Right lung (tissue), 2 donors: ENCODE measurements at regions not wholly inside any gene's neighbourhood (a gene's known extent, or its start where the extent isn't known, plus 50 kb on each side); places are given as distances from the start of the nearest gene placed in this dataset.
"Not testable (repeated sequence)": the region's sequence is repeated elsewhere in the genome, so short reads cannot be mapped to it uniquely, and the experiment has no call there.

Experiments used
- DNase-seq, 2 donors: peaks; one replicate each; pipeline ENCODE4 v3.0.0-alpha.2; 2013

GRCh38 chr3:5809586-5810246 is 622.2 kb downstream of the EDEM1 start:
- no peak for DNase-seq

DNA sequence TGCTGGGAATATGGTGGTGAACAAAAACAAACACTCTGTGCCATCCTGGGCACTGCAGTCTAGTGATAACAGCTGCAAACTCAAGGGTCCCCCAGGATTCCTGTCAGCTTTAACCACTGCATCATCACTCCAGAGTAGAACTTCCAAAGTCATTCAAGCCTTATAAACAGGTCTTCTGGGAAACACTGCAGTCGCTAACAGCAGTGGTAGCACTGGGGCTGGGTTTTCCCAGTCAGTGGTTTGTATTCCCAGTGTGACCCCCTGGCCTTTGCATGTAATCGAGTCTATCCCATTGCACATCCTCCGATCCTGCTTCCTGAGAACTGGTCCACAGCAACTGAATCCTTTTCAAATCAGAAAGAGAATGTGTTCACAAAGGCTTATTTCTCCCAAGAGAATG is 623.5 kb downstream of the EDEM1 start:
- DNase-seq: no peak

DNA sequence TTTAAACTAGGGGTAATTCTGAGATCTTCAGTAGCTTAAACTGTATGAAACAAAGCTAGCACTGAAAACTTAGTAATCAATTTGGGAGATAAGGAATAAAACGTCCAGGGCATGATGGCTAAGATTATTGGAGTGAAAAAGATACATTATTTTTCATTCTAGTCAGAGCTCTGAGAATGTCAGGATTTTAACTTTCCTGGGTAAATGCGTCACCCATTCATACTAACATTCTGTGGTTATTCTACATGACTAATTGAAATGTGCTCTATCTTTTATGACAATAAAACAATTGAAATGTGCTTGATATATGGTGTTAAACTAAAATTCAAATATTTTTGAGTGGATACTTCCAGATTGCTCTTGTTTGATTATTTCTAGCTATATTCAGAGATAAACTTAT is 626.0 kb downstream of the EDEM1 start:
- DNase-seq: no peak

- DNase-seq: no peak
These were observed 635.3 kb downstream of the EDEM1 start for GRCh38 chr3:5822843-5823242.

DNA sequence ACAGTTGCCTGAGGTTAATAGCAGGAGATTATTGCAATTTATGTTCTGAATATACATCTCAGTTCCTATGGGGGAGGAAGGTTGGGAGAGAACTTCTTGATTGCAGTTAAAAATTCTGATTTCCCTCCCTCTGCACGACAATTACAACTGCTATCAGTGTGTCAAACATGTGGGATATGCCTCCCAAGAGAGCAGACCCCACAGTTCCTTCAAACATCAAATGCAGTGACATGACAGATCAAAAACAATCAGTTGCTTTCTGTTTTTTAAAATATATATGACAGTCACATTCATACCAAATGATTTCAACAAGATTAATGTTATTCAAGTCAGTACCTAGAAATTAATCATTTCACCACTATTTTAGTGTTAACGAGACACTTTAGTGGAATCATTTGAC is 639.0 kb downstream of the EDEM1 start:
- DNase-seq: no peak

GRCh38 chr3:5828251-5828650 is 640.7 kb downstream of the EDEM1 start:
- DNase-seq: no peak

DNA sequence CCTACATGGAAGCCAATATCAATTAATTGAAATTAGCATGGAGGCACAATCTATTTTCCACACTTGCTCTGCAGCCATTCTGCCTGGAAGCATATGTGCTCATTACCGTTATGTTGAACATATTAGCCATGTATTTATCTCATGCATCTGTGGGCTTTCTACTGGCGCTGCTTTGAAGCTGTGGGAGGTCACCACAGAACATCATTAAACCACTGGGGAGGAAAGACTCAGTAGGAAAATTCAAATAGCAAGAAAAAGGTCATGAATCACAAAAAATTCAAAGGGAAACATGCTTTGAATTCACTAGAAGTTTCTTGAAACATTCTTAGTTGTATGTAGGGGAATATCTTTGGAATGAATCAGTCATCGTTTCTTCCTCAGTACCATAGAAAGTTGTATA is 652.5 kb downstream of the EDEM1 start:
- DNase-seq: no peak

DNA sequence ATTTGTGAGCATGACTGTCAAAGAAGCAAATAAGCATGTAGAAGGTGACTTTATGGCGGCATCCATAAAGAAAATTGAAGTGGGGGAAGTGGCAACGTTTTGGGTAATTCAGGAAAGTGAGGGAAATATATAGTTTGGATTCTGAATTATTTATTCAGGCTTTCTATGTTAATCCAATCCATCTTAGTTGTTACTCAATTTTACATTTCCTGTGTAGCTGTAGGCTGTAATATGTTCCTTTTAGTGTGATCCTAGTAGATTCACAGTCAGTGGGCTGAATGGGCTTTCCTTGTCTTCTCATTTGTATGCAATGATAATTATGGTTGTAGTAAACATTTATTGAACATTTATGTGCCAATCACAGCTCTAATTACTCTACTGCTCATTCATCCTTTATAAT is 654.1 kb downstream of the EDEM1 start:
- no peak for DNase-seq

- DNase-seq: no peak
These were observed 658.8 kb downstream of the EDEM1 start for GRCh38 chr3:5846261-5846660.

GRCh38 chr3:5861151-5861550 is 673.6 kb downstream of the EDEM1 start:
- no peak for DNase-seq

- no peak for DNase-seq
These were observed 687.4 kb downstream of the EDEM1 start for GRCh38 chr3:5874931-5875341.

DNA sequence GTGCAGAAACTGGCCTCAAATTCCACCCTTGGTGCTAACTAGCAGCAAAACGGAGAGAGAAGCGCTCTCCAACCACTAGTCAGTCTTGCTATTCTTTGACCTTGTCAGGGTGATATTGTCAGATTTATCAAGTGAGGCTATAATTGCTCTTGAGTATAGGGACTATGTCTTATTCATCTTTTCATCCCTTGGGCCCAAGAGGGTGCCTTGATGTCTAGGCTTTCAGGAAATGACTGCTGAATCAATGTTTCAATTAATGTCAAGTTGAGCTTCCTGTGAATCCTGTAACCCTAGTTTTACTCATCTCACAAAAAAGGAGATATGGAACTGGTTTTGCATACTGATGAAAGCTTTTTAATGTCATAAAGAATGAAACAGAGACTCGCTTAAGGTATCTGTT is 701.3 kb downstream of the EDEM1 start:
- DNase-seq: no peak

DNA sequence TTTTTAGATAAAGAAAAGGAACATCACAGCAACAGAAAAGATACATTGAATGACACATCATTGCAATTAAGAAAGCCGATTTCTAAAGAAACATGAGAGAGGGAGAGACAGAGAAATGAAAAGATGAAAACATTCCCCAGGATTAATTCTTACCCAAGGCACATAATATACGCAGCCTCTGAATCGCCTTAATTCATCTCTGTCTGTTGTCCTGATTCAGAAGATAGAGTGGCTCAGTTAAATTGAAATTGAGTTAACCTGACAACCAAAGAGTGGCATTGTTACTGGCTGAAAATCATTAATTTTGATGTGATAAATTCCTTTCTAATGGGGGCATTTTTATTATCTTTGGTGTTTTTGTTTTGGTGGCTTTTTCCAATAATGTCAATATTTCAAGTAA is 701.9 kb downstream of the EDEM1 start:
- DNase-seq: no peak

GRCh38 chr3:5891711-5892110 is 704.2 kb downstream of the EDEM1 start:
- no peak for DNase-seq

DNA sequence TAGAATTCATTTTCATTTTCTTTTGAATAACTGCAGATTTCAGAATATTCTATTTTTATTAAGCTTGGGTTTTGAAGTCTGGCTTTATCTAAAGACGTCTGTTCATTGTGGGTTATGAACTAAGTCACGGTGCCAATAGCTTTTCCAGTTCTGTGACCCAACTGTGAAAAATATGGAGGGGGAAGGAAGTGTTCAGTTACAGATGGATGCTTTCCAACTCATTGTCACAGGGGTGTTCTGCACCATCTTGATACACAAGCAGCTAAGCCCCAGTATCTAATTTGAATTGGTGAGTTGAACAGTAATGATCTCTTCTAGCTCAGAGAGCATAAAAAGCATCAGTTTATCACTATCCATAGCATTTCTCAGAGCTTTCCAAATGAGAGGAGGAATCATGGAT is 710.6 kb downstream of the EDEM1 start:
- DNase-seq: no peak

DNA sequence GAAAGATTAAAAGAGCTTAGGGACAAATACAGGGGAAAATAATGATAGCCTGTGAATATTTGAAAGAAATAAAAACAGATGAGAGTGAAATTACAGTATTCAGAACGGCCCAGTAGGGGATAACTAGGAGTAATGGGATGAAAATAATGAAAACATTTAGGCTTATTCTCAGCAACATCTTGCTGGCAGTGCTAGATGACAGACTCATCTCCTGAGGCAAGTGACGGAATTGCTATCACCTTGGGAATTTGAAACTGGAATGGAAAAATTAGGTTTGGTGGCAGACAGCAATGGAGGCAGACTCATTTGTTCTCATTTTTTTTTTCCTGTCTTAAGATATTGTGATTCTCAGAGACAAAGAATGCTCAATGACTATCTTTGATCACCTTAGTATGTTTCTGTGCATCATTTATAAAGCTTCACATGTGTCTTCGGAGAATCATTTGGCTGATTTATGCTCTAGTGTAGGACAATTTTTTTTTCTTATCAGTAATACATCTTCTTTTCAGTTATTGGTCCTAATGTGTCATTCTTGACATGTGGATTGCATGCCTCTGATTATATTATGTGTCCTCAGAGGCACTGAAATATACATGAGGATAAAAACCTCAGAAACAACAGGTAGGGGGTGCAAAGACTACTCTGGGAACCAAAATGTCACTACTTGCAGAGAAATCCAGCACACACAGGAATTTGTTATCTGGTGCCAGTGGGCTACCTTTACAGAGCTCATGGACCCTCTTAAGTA is 711.7 kb downstream of the EDEM1 start:
- DNase-seq: no peak

- no peak for DNase-seq
These were observed 730.4 kb downstream of the EDEM1 start for GRCh38 chr3:5917932-5918331.

DNA sequence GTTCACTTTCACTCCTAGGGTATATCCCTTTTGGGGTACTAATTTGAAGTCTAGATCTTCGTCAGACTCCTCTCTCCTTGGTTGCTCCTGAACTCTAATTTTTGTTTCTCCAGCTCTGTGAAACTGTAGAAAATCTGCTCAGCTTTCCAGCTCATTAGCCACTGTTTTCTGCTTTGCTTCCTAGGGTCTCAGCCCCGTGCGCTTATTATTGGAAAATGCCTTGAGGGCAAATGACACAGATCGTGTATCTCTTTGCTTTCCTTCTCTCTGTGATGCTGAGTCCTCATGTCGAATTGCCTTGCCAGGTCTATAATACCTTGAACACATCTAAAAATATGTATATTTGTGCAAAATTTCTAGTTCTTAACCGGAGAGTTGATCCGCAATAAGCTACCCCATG is 731.1 kb downstream of the EDEM1 start:
- no peak for DNase-seq

DNA sequence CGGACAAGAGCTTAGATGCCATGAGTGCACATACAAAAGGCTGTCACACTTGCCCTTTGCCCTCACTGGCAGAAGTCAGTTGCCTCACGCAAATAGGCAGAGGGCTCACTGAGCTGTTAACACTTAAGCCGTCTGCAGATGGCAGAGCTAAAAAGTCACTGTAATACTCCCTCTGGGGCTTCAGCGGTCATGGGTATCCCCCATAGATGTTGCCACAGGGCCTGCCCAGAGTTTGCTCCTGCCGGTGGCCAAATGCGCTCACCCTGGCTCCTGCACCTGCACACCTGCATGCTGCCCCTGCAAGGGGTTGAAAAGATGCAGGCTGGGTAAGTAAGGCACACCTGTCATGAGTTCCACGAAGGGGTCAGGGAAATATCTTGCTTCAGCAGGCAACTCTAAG is 741.5 kb downstream of the EDEM1 start:
- DNase-seq: no peak

- DNase-seq: not testable (repeated sequence)
These were observed 756.6 kb downstream of the EDEM1 start for GRCh38 chr3:5944061-5944460.

DNA sequence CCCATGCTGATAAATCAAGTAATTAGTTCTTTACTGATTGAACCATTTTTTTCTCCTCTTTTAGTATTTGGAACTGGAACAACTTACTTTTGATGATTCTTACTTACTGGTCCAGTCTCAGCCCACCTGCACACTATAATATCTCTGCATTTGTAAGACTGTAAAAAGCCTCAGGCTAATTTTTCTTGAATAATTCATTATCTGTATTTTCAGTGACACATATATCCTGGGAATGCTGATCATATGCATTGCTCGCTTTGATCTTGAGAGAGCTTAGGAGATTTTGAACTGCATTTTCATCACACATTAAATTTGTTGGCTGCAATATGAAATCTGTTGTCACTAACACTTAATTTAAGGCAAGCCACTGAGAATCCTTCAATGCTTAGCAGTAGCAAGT is 760.6 kb downstream of the EDEM1 start:
- DNase-seq: no peak

GRCh38 chr3:5951026-5951425 is 763.5 kb downstream of the EDEM1 start:
- no peak for DNase-seq

- no peak for DNase-seq
These were observed 785.1 kb downstream of the EDEM1 start for GRCh38 chr3:5972586-5972985.
